CD14-positive monocyte (primary cell): ENCODE measurements at regions not wholly inside any gene's neighbourhood (a gene's known extent, or its start where the extent isn't known, plus 50 kb on each side); places are given as distances from the start of the nearest gene placed in this dataset.

Experiments
- DNase-seq, 3 donors: peaks; one replicate each; pipeline ENCODE4 v3.0.0-alpha.2; 2011 to 2022
- H2AFZ ChIP-seq: 2 replicates; pipeline ENCODE4 v1.6.0; 2012; ENCODE audit warnings: mild to moderate bottlenecking, low read depth, low read length, inconsistent platforms; ENCODE audit not compliant: insufficient read depth, poor library complexity, severe bottlenecking
- H3K27ac ChIP-seq, 2 donors: 1 replicate in 1 of 2; 2 replicates in 1 of 2; pipeline ENCODE4 v1.5.1; 2012 to 2013; ENCODE audit warnings: low read length in 2 of 2, control low read depth in 1 of 2, inconsistent platforms in 1 of 2, low read depth in 1 of 2, mild to moderate bottlenecking in 1 of 2
- H3K27me3 ChIP-seq, 2 donors: one replicate each; pipeline versions ENCODE4 v1.6.0 to v1.6.1; 2011 to 2013; ENCODE audit warnings: low read length in 2 of 2; ENCODE audit not compliant: control insufficient read depth in 2 of 2, insufficient read depth in 2 of 2
- H3K36me3 ChIP-seq, 2 donors: replicated peaks in 1 of 2; 1 replicate in 1 of 2; 2 replicates in 1 of 2; pipeline versions ENCODE4 v1.5.1 to v1.6.1; 2012 to 2013; ENCODE audit warnings: low read length in 2 of 2, control low read depth in 1 of 2, inconsistent platforms in 1 of 2, mild to moderate bottlenecking in 1 of 2; ENCODE audit not compliant: insufficient read depth in 2 of 2, control insufficient read depth in 1 of 2
- H3K4me1 ChIP-seq, 2 donors: 1 replicate in 1 of 2; 2 replicates in 1 of 2; pipeline versions ENCODE4 v1.5.1 to v1.6.1; 2012 to 2013; ENCODE audit warnings: low read length in 2 of 2, control low read depth in 1 of 2, inconsistent platforms in 1 of 2, mild to moderate bottlenecking in 1 of 2, moderate library complexity in 1 of 2; ENCODE audit not compliant: insufficient read depth in 2 of 2, control insufficient read depth in 1 of 2
- H3K4me2 ChIP-seq: replicated peaks from 2 replicates; pipeline ENCODE3; 2012; ENCODE audit warnings: low read length, moderate library complexity, mild to moderate bottlenecking; ENCODE audit not compliant: poor library complexity, severe bottlenecking; ENCODE audit errors: extremely low read depth
- H3K4me3 ChIP-seq, 3 experiments: fragments of 200-600 bp in 1 of 3; sonication (generic) in 1 of 3; replicated peaks in 1 of 3; 1 replicate in 2 of 3; 2 replicates in 1 of 3; pipeline ENCODE4 v1.5.1; 2011 to 2013; ENCODE audit warnings: low read length in 3 of 3, mild to moderate bottlenecking in 3 of 3, control low read depth in 2 of 3, low read depth in 2 of 3, inconsistent platforms in 1 of 3, moderate library complexity in 1 of 3
- H3K79me2 ChIP-seq: 2 replicates; pipeline ENCODE4 v1.6.0; 2012; ENCODE audit warnings: mild to moderate bottlenecking, control low read depth, inconsistent platforms, low read length, moderate library complexity; ENCODE audit not compliant: insufficient read depth
- H3K9ac ChIP-seq: 2 replicates; pipeline ENCODE4 v1.6.0; 2017; ENCODE audit warnings: low read length, mild to moderate bottlenecking; ENCODE audit not compliant: insufficient read depth, poor library complexity, severe bottlenecking
- H3K9me3 ChIP-seq, 2 donors: replicated peaks in 1 of 2; 1 replicate in 1 of 2; 2 replicates in 1 of 2; pipeline versions ENCODE4 v1.5.1 to v1.6.1; 2012 to 2013; ENCODE audit warnings: low read length in 2 of 2, control low read depth in 1 of 2; ENCODE audit not compliant: control insufficient read depth in 1 of 2, insufficient read depth in 1 of 2
- H4K20me1 ChIP-seq: 2 replicates; pipeline ENCODE4 v1.6.0; 2012; ENCODE audit warnings: mild to moderate bottlenecking, low read length, control low read depth, moderate library complexity; ENCODE audit not compliant: insufficient read depth
- H3K27ac Mint-ChIP-seq, 7 donors: one replicate each; pipeline ENCODE4 v1.8.0; 2020; ENCODE audit warnings: mild to moderate bottlenecking in 7 of 7, mixed read lengths in 7 of 7, moderate library complexity in 6 of 7, inconsistent platforms in 2 of 7
- H3K27me3 Mint-ChIP-seq, 3 donors: one replicate each; pipeline ENCODE4 v1.8.0; 2021 to 2022; ENCODE audit warnings: low read depth in 3 of 3, mild to moderate bottlenecking in 3 of 3, mixed read lengths in 3 of 3, moderate library complexity in 3 of 3, inconsistent platforms in 1 of 3
- H3K36me3 Mint-ChIP-seq, 2 donors: one replicate each; pipeline ENCODE4 v1.8.0; 2020; ENCODE audit warnings: mixed read lengths in 2 of 2, inconsistent platforms in 1 of 2, mild to moderate bottlenecking in 1 of 2
- H3K4me1 Mint-ChIP-seq: one replicate; pipeline ENCODE4 v1.8.0; 2020; ENCODE audit warnings: mild to moderate bottlenecking, mixed read lengths
- H3K4me3 Mint-ChIP-seq, 2 donors: one replicate each; pipeline ENCODE4 v1.8.0; 2020; ENCODE audit warnings: mild to moderate bottlenecking in 2 of 2, mixed read lengths in 2 of 2, moderate library complexity in 1 of 2
- H3K9me3 Mint-ChIP-seq, 7 donors: one replicate each; pipeline ENCODE4 v1.8.0; 2020 to 2022; ENCODE audit warnings: mixed read lengths in 7 of 7, mild to moderate bottlenecking in 6 of 7, moderate library complexity in 6 of 7, inconsistent platforms in 2 of 7
- WGBS: methylation state at CpG from one replicate; pipeline ENCODE4 v1.1.5; 2013; ENCODE audit warnings: missing lambda C conversion rate; ENCODE audit not compliant: insufficient coverage; 5-methylcytosine and 5-hydroxymethylcytosine counted together
- intact Hi-C, 2 donors: fragments of 100-400 bp; cut with micrococcal nuclease; formaldehyde crosslinking; loops; one replicate each; pipeline versions ENCODE4 v1.15.0 to v1.15.1; 2023
- TF ChIP-seq, protein P1 (sequence below): fragments of 200-600 bp; IDR thresholded peaks from one replicate; pipeline ENCODE4 v1.8.0; 2022; ENCODE audit warnings: antibody characterized with exemption, mild to moderate bottlenecking

GRCh38 chr4:185916231-185916630 lies 104.2 kb upstream of the SORBS2 start:
- WGBS: no CpG with 5 or more reads among the region's 4 CpGs
- no peak overlapping the region for H3K9ac ChIP-seq
- H3K4me1 ChIP-seq: no peaks in the 10 kb centered on the region
- no peak overlapping the region for H3K4me2 ChIP-seq
- H2AFZ ChIP-seq: no peak overlapping the region
- TF ChIP-seq, protein P1, sequence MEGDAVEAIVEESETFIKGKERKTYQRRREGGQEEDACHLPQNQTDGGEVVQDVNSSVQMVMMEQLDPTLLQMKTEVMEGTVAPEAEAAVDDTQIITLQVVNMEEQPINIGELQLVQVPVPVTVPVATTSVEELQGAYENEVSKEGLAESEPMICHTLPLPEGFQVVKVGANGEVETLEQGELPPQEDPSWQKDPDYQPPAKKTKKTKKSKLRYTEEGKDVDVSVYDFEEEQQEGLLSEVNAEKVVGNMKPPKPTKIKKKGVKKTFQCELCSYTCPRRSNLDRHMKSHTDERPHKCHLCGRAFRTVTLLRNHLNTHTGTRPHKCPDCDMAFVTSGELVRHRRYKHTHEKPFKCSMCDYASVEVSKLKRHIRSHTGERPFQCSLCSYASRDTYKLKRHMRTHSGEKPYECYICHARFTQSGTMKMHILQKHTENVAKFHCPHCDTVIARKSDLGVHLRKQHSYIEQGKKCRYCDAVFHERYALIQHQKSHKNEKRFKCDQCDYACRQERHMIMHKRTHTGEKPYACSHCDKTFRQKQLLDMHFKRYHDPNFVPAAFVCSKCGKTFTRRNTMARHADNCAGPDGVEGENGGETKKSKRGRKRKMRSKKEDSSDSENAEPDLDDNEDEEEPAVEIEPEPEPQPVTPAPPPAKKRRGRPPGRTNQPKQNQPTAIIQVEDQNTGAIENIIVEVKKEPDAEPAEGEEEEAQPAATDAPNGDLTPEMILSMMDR: no peak
- H3K4me3 Mint-ChIP-seq: no peak overlapping the region
- H3K27ac Mint-ChIP-seq: no peak overlapping the region
- intact Hi-C loops: no loop called here
- no peaks in the 10 kb centered on the region for H3K36me3 ChIP-seq
- no peak for DNase-seq
- peaks cover 0 to 7% (median 2%) of the 10 kb centered on the region in 7 donors for H3K9me3 Mint-ChIP-seq
- H3K9me3 ChIP-seq: no peaks in the 10 kb centered on the region
- H3K36me3 Mint-ChIP-seq: no peaks in the 10 kb centered on the region
- H3K79me2 ChIP-seq: no peaks in the 10 kb centered on the region
- no peak overlapping the region for H3K4me3 ChIP-seq
- no peaks in the 10 kb centered on the region for H3K4me1 Mint-ChIP-seq
- H3K27me3 Mint-ChIP-seq: peaks cover 0 to 1% (median under 1%) of the 10 kb centered on the region in 3 donors
- H3K27me3 ChIP-seq: no peaks in the 10 kb centered on the region
- H3K27ac ChIP-seq: no peak overlapping the region
- no peaks in the 10 kb centered on the region for H4K20me1 ChIP-seq

- no peaks in the 10 kb centered on the region for H3K36me3 Mint-ChIP-seq
- H2AFZ ChIP-seq: no peak overlapping the region
- no peaks in the 10 kb centered on the region for H4K20me1 ChIP-seq
- intact Hi-C loops: no loop called here
- 88% methylated on average over 2 of the region's 4 CpGs for WGBS
- no peak overlapping the region for H3K4me2 ChIP-seq
- no peaks in the 10 kb centered on the region for H3K27me3 ChIP-seq
- H3K27me3 Mint-ChIP-seq: peaks cover 0 to 2% (median 1%) of the 10 kb centered on the region in 3 donors
- no peak overlapping the region for H3K27ac Mint-ChIP-seq
- H3K4me1 ChIP-seq: no peaks in the 10 kb centered on the region
- H3K4me3 ChIP-seq: no peak overlapping the region
- TF ChIP-seq, protein P1: no peak
- no peak for DNase-seq
- no peak overlapping the region for H3K9ac ChIP-seq
- H3K4me3 Mint-ChIP-seq: no peak overlapping the region
- no peaks in the 10 kb centered on the region for H3K4me1 Mint-ChIP-seq
- H3K9me3 ChIP-seq: no peaks in the 10 kb centered on the region
- H3K36me3 ChIP-seq: no peaks in the 10 kb centered on the region
- no peak overlapping the region for H3K27ac ChIP-seq
- H3K9me3 Mint-ChIP-seq: peaks cover 0 to 7% (median 2%) of the 10 kb centered on the region in 7 donors
- H3K79me2 ChIP-seq: no peaks in the 10 kb centered on the region
Measured at GRCh38 chr4:185916683-185917082, 104.7 kb upstream of the SORBS2 start.
